Choroid plexus epithelial cell (primary cell): ENCODE measurements at regions not wholly inside any gene's neighbourhood (a gene's known extent, or its start where the extent isn't known, plus 50 kb on each side); places are given as distances from the start of the nearest gene placed in this dataset.

Experiments used
- DNase-seq: peaks from one replicate; pipeline ENCODE4 v3.0.0-alpha.2; 2010; ENCODE audit warnings: low read depth
- H3K4me3 ChIP-seq: 2 replicates; pipeline ENCODE4 v1.5.1; 2011; ENCODE audit warnings: low read depth, mild to moderate bottlenecking, control low read depth, low read length, moderate library complexity
- CTCF ChIP-seq: conservative IDR thresholded peaks from 2 replicates; pipeline ENCODE4 v1.5.1; 2011; ENCODE audit warnings: low read depth, mild to moderate bottlenecking, control low read depth, inconsistent platforms, low read length, moderate library complexity

GRCh38 chr18:45478889-45479288 lies 136.4 kb upstream of the SLC14A2 start:
- no peak overlapping the region for H3K4me3 ChIP-seq
- no peak for DNase-seq
- TF ChIP-seq CTCF, result no peak

GRCh38 chr18:45480219-45481015 lies 134.9 kb upstream of the SLC14A2 start:
- no peak overlapping the region for H3K4me3 ChIP-seq
- TF ChIP-seq CTCF, result no peak
- no peak for DNase-seq

GRCh38 chr18:45481821-45482220 lies 133.5 kb upstream of the SLC14A2 start:
- no peak for TF ChIP-seq CTCF
- DNase-seq, result peak; percentile 21
- no peak overlapping the region for H3K4me3 ChIP-seq

- DNase-seq, result peak; percentile 39
- no peak overlapping the region for H3K4me3 ChIP-seq
- TF ChIP-seq CTCF, result no peak
These were observed 133.0 kb upstream of the SLC14A2 start for GRCh38 chr18:45482286-45482685.

GRCh38 chr18:45487581-45487980 lies 127.7 kb upstream of the SLC14A2 start:
- no peak for TF ChIP-seq CTCF
- no peak for DNase-seq

GRCh38 chr18:45488645-45489044 lies 126.6 kb upstream of the SLC14A2 start:
- no peak overlapping the region for H3K4me3 ChIP-seq
- DNase-seq, result no peak
- TF ChIP-seq CTCF, result no peak

More at GRCh38 chr18:45487581-45487980, 127.7 kb upstream of the SLC14A2 start:
- no peak overlapping the region for H3K4me3 ChIP-seq

- H3K4me3 ChIP-seq, result no peak overlapping the region
- TF ChIP-seq CTCF, result no peak
- no peak for DNase-seq
These were observed 121.4 kb upstream of the SLC14A2 start for GRCh38 chr18:45493830-45494229.
